Liver (tissue), 3 donors: ENCODE measurements at regions not wholly inside any gene's neighbourhood (a gene's known extent, or its start where the extent isn't known, plus 50 kb on each side); places are given as distances from the start of the nearest gene placed in this dataset.

Experiments used
- ATF3 ChIP-seq: IDR thresholded peaks from 2 replicates; pipeline ENCODE4 v1.6.1; 2016; ENCODE audit warnings: antibody characterized with exemption
- EGR1 ChIP-seq, 2 donors: IDR thresholded peaks; 2 replicates each; pipeline ENCODE4 v1.6.1; 2016 to 2018; ENCODE audit warnings: antibody characterized with exemption in 2 of 2, low read depth in 2 of 2
- FOXA1 ChIP-seq: IDR thresholded peaks from 2 replicates; pipeline ENCODE4 v1.6.1; 2016; ENCODE audit warnings: antibody characterized with exemption
- GABPA ChIP-seq, 2 donors: IDR thresholded peaks in 1 of 2; conservative IDR thresholded peaks in 1 of 2; 2 replicates each; pipeline ENCODE4 v1.6.1; 2016; ENCODE audit warnings: antibody characterized with exemption in 2 of 2, mild to moderate bottlenecking in 1 of 2, moderate library complexity in 1 of 2
- JUND ChIP-seq, 2 donors: IDR thresholded peaks; 2 replicates each; pipeline ENCODE4 v1.6.1; 2016; ENCODE audit warnings: antibody characterized with exemption in 2 of 2
- RAD21 ChIP-seq, 2 donors: IDR thresholded peaks; 2 replicates each; pipeline ENCODE4 v1.6.1; 2016; ENCODE audit warnings: antibody characterized with exemption in 2 of 2, mild to moderate bottlenecking in 2 of 2
- SP1 ChIP-seq: IDR thresholded peaks from 2 replicates; pipeline ENCODE4 v1.6.1; 2018; ENCODE audit warnings: antibody characterized with exemption, mild to moderate bottlenecking
- TAF1 ChIP-seq: conservative IDR thresholded peaks from 2 replicates; pipeline ENCODE4 v1.6.1; 2016; ENCODE audit warnings: antibody characterized with exemption, mild to moderate bottlenecking
- YY1 ChIP-seq: IDR thresholded peaks from 2 replicates; pipeline ENCODE4 v1.6.1; 2016; ENCODE audit warnings: antibody characterized with exemption, mild to moderate bottlenecking
- TF ChIP-seq, protein P1 (sequence below): fragments of 150-350 bp; IDR thresholded peaks from 2 replicates; pipeline ENCODE4 v1.5.1; 2017; ENCODE audit warnings: improper control_type of control experiment, low read depth, low read length; ENCODE audit not compliant: missing input control
- TF ChIP-seq, protein P2 (sequence below): IDR thresholded peaks from 2 replicates; pipeline ENCODE4 v1.6.1; 2016; ENCODE audit warnings: antibody characterized with exemption, mild to moderate bottlenecking
- TF ChIP-seq, protein P3 (sequence below): IDR thresholded peaks from 2 replicates; pipeline ENCODE4 v1.6.1; 2016; ENCODE audit warnings: antibody characterized with exemption
- donor health status: healthy.
- donor health status: healthy.

DNA sequence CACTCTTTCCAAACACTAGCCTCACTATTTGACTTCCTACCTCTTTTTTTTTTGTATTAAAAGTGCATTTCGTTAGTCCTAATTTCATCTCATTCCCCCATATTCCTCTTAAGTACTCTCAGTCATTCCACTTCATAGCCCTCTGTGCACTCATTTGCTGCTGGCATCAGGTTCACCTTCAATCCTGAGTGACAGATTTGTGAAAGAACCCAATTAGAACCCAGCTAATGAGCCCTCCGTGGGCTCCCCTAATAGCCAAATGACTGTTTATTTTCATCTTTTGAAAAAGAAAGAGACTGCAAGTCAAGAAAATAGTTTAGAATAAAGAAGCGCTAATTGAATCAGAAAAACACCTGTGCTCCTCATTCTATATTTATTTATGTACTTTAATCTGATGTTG is 512.1 kb upstream of the LRATD1 start:
- TF ChIP-seq, protein P1, sequence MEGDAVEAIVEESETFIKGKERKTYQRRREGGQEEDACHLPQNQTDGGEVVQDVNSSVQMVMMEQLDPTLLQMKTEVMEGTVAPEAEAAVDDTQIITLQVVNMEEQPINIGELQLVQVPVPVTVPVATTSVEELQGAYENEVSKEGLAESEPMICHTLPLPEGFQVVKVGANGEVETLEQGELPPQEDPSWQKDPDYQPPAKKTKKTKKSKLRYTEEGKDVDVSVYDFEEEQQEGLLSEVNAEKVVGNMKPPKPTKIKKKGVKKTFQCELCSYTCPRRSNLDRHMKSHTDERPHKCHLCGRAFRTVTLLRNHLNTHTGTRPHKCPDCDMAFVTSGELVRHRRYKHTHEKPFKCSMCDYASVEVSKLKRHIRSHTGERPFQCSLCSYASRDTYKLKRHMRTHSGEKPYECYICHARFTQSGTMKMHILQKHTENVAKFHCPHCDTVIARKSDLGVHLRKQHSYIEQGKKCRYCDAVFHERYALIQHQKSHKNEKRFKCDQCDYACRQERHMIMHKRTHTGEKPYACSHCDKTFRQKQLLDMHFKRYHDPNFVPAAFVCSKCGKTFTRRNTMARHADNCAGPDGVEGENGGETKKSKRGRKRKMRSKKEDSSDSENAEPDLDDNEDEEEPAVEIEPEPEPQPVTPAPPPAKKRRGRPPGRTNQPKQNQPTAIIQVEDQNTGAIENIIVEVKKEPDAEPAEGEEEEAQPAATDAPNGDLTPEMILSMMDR = no peak
- TF ChIP-seq FOXA1 = no peak
- no peak for TF ChIP-seq GABPA (IDR thresholded peaks at IDR 0.05 in 1 of 2, conservative IDR thresholded peaks at IDR 0.05 in 1 of 2)
- no peak for TF ChIP-seq YY1
- no peak for TF ChIP-seq EGR1 (IDR thresholded peaks at IDR 0.05; ENCODE audit: low read depth in 2 of 2)
- TF ChIP-seq, protein P2, sequence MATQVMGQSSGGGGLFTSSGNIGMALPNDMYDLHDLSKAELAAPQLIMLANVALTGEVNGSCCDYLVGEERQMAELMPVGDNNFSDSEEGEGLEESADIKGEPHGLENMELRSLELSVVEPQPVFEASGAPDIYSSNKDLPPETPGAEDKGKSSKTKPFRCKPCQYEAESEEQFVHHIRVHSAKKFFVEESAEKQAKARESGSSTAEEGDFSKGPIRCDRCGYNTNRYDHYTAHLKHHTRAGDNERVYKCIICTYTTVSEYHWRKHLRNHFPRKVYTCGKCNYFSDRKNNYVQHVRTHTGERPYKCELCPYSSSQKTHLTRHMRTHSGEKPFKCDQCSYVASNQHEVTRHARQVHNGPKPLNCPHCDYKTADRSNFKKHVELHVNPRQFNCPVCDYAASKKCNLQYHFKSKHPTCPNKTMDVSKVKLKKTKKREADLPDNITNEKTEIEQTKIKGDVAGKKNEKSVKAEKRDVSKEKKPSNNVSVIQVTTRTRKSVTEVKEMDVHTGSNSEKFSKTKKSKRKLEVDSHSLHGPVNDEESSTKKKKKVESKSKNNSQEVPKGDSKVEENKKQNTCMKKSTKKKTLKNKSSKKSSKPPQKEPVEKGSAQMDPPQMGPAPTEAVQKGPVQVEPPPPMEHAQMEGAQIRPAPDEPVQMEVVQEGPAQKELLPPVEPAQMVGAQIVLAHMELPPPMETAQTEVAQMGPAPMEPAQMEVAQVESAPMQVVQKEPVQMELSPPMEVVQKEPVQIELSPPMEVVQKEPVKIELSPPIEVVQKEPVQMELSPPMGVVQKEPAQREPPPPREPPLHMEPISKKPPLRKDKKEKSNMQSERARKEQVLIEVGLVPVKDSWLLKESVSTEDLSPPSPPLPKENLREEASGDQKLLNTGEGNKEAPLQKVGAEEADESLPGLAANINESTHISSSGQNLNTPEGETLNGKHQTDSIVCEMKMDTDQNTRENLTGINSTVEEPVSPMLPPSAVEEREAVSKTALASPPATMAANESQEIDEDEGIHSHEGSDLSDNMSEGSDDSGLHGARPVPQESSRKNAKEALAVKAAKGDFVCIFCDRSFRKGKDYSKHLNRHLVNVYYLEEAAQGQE = no peak
- no peak for TF ChIP-seq ATF3
- TF ChIP-seq SP1 = no peak
- no peak for TF ChIP-seq RAD21 (IDR thresholded peaks at IDR 0.05)
- TF ChIP-seq TAF1 = no peak
- TF ChIP-seq, protein P3, sequence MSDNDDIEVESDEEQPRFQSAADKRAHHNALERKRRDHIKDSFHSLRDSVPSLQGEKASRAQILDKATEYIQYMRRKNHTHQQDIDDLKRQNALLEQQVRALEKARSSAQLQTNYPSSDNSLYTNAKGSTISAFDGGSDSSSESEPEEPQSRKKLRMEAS = no peak
- TF ChIP-seq JUND (IDR thresholded peaks at IDR 0.05) = no peak
